SK-N-SH (cell line): ENCODE measurements at regions not wholly inside any gene's neighbourhood (a gene's known extent, or its start where the extent isn't known, plus 50 kb on each side); places are given as distances from the start of the nearest gene placed in this dataset.

Experiments used
- CTCF ChIA-PET: fragments of 300-600, 350-600 bp; formaldehyde crosslinking; extraction: SDS; loops from one replicate; lab custom pipeline; 2021; lab: Yijun Ruan, JAX
- POLR2A ChIA-PET: fragments of 350-600 bp; sonication (Branson Sonifier 250); formaldehyde crosslinking; extraction: SDS; loops from one replicate; lab custom pipeline; 2020; ENCODE audit warnings: antibody characterized with exemption, inconsistent platforms; lab: Yijun Ruan, JAX
- DNase-seq: peaks from one replicate; pipeline ENCODE4 v3.0.0; 2012
- H2AFZ ChIP-seq: fragments of 200-600 bp; sonication (generic); 2 replicates; pipeline ENCODE4 v1.8.1; 2016; ENCODE audit warnings: antibody characterized with exemption, mild to moderate bottlenecking, low read depth
- H3F3A ChIP-seq: fragments of 200-600 bp; sonication (generic); replicated peaks from 2 replicates; pipeline ENCODE3; 2016; ENCODE audit warnings: antibody characterized with exemption, mild to moderate bottlenecking; ENCODE audit not compliant: insufficient read depth
- H3K27ac ChIP-seq, 2 experiments: fragments of 200-500 bp in 1 of 2; fragments of 200-600 bp in 1 of 2; sonication (Bioruptor generic) in 1 of 2; sonication (generic), shearing (Covaris generic) in 1 of 2; 2 replicates each; pipeline versions ENCODE4 v1.5.1 to v1.6.1; 2014 to 2016; ENCODE audit warnings: low read depth in 2 of 2, inconsistent platforms in 1 of 2, low read length in 1 of 2, mild to moderate bottlenecking in 1 of 2, mixed read lengths in 1 of 2
- H3K27me3 ChIP-seq: fragments of 200-600 bp; sonication (generic), shearing (Covaris generic); 2 replicates; pipeline ENCODE4 v1.6.1; 2016; ENCODE audit warnings: mixed run types; ENCODE audit not compliant: insufficient read depth
- H3K36me3 ChIP-seq, 2 experiments: fragments of 200-500 bp in 1 of 2; fragments of 200-600 bp in 1 of 2; sonication (Bioruptor generic) in 1 of 2; sonication (generic) in 1 of 2; replicated peaks in 1 of 2; 2 replicates each; pipeline versions ENCODE3 to v1.5.1; 2014 to 2016; ENCODE audit warnings: low read length in 1 of 2, mild to moderate bottlenecking in 1 of 2; ENCODE audit not compliant: insufficient read depth in 2 of 2, control insufficient read depth in 1 of 2
- H3K4me1 ChIP-seq, 2 experiments: fragments of 200-500 bp in 1 of 2; fragments of 200-600 bp in 1 of 2; sonication (Bioruptor generic) in 1 of 2; sonication (generic), shearing (Covaris generic) in 1 of 2; 2 replicates each; pipeline versions ENCODE4 v1.5.1 to v1.6.1; 2014 to 2016; ENCODE audit warnings: low read depth in 1 of 2, low read length in 1 of 2, mixed run types in 1 of 2; ENCODE audit not compliant: insufficient read depth in 2 of 2, control insufficient read depth in 1 of 2
- H3K4me2 ChIP-seq: fragments of 200-600 bp; sonication (generic), shearing (Covaris generic); 2 replicates; pipeline ENCODE4 v1.6.1; 2017; ENCODE audit warnings: mixed run types
- H3K4me3 ChIP-seq, 2 experiments: fragments of 200-500 bp in 1 of 2; fragments of 200-600 bp in 1 of 2; sonication (Bioruptor generic) in 1 of 2; sonication (generic), shearing (Covaris generic) in 1 of 2; 2 replicates each; pipeline versions ENCODE4 v1.5.1 to v1.8.1; 2014 to 2016; ENCODE audit warnings: low read depth in 2 of 2, inconsistent platforms in 1 of 2, low read length in 1 of 2, mild to moderate bottlenecking in 1 of 2, mixed read lengths in 1 of 2, moderate library complexity in 1 of 2
- H3K79me2 ChIP-seq: fragments of 200-600 bp; sonication (generic); 2 replicates; pipeline ENCODE4 v1.8.1; 2017; ENCODE audit warnings: mild to moderate bottlenecking; ENCODE audit not compliant: insufficient read depth
- H3K9ac ChIP-seq: fragments of 200-600 bp; sonication (generic); 2 replicates; pipeline ENCODE4 v1.6.1; 2017; ENCODE audit warnings: mixed run types
- H3K9me2 ChIP-seq: fragments of 200-600 bp; sonication (generic); 2 replicates; pipeline ENCODE4 v1.6.1; 2017; ENCODE audit warnings: mixed run types
- H3K9me3 ChIP-seq: fragments of 200-600 bp; sonication (generic); 2 replicates; pipeline ENCODE4 v1.6.1; 2017; ENCODE audit warnings: mixed run types, mild to moderate bottlenecking, moderate library complexity
- H4K20me1 ChIP-seq: fragments of 200-600 bp; sonication (generic); 2 replicates; pipeline ENCODE4 v1.6.1; 2017; ENCODE audit warnings: mild to moderate bottlenecking, mixed run types; ENCODE audit not compliant: insufficient read depth
- IRF3 ChIP-seq: fragments of 150-350 bp; IDR thresholded peaks from 2 replicates; pipeline ENCODE4 v1.6.1; 2016; ENCODE audit warnings: mild to moderate bottlenecking, low read depth, low read length
- JUND ChIP-seq: IDR thresholded peaks from 2 replicates; pipeline ENCODE4 v1.4.0; 2012
- MEF2A ChIP-seq: IDR thresholded peaks from 2 replicates; pipeline ENCODE4 v1.4.0; 2012; ENCODE audit warnings: low read depth, borderline replicate concordance
- USF1 ChIP-seq: IDR thresholded peaks from 2 replicates; pipeline ENCODE4 v1.4.0; 2012; ENCODE audit warnings: low read depth, borderline replicate concordance
- YY1 ChIP-seq: IDR thresholded peaks from 2 replicates; pipeline ENCODE4 v1.4.0; 2012; ENCODE audit warnings: low read depth, mild to moderate bottlenecking
- ZBTB33 ChIP-seq: IDR thresholded peaks from 2 replicates; pipeline ENCODE4 v1.4.0; 2012; ENCODE audit warnings: low read depth, borderline replicate concordance
- WGBS: methylation state at CpG from one replicate; pipeline ENCODE4 v1.1.6; 2017; ENCODE audit warnings: low lambda C conversion rate; 5-methylcytosine and 5-hydroxymethylcytosine counted together
- TF ChIP-seq, protein P1 (sequence below): IDR thresholded peaks from 2 replicates; pipeline ENCODE4; 2012

DNA sequence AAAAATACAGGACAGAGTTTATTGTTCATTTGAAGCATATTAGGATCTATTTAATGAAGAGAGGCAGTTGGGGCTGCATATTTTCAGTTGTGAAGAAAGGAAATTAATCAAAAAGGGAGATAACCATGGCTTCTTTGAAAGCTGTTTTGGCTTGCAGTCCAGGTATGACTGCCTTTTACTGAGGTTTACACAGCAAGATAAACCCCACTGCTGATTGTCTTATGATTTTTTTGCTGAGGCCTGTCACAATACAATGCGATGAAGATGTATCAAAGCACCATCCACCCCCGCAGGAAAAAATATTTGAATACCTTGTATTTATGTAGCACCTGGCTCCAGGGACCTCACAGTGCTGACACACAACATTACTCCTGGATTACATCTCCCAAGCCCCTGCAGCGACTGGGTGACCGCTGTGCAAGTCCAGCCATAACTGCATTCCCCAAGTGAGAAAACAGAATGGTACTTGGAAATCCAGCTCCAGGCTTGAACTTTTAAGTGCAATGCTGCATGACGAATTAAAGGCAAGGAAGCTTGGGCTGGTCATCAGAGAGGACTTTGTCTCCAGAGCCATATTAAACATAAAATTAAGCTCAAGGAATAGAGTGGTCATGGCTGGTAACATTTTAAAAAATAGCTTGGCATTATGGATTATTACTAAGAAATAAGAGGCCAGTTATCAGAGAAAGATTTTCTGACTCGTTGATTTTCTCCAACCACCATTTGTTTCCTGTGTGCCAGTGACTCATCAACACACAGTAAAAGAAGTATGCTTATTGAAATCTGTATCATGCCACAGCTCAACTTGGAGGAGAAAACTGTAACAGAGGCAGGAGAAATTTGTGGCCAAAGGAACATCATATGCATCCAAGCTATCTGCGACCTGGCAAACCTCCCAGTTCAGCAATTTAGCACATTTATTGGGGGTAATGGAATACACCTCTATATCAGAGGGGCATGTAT, 374.2 kb downstream of the MAN2A1 start (continued):
- TF ChIP-seq YY1 = 0 out of 2 replicates have a peak, but pooled peaks have one; percentile 20
- peak; percentile 60; the same call in 1 of the 2 replicates for TF ChIP-seq JUND
- TF ChIP-seq, protein P1, sequence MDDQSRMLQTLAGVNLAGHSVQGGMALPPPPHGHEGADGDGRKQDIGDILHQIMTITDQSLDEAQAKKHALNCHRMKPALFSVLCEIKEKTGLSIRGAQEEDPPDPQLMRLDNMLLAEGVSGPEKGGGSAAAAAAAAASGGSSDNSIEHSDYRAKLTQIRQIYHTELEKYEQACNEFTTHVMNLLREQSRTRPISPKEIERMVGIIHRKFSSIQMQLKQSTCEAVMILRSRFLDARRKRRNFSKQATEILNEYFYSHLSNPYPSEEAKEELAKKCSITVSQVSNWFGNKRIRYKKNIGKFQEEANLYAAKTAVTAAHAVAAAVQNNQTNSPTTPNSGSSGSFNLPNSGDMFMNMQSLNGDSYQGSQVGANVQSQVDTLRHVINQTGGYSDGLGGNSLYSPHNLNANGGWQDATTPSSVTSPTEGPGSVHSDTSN = peak; percentile 26; the same call in 1 of the 2 replicates

DNA sequence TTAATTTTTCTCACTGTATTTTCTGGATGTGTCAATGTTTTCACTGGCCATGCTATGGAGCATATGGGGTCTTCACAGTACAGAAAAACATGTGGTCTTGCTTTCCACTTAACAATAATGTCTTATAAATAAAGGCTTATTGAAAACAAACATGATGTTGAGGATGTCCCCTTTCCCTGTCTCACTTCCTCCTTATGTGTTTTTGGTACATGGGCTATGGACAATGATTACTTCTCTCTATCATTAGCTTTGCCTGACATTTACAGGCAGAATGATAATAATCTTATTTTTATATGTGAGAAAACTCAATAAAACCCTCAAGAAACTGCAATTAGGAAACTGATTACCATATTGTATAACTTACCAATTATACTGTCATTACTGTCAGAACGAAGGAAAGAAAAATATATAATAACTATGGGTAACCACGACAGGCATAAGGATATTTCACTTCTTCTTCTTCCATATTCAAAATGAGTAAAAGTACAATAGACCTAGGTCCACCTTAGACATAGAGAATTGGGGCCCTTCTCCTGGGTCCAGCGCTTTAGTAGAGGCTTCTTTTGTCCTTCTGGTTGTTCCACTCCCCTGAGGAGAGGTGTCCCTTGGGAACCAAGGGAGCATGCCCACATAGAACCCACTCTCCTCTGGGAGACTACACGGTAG, 375.0 kb downstream of the MAN2A1 start:
- H3F3A ChIP-seq = no peaks in the 10 kb centered on the region
- TF ChIP-seq MEF2A (no peak), IRF3 (no peak), USF1 (no peak), ZBTB33 (no peak)
- DNase-seq = no peak
- CTCF ChIA-PET = no interaction called here
- H3K4me3 ChIP-seq = no peak overlapping the region
- no peak overlapping the region for H3K27ac ChIP-seq
- no peaks in the 10 kb centered on the region for H4K20me1 ChIP-seq
- H3K79me2 ChIP-seq = no peaks in the 10 kb centered on the region
- 73% methylated on average over 3 of the region's 4 CpGs for WGBS
- POLR2A ChIA-PET = no interaction called here
- H3K9me3 ChIP-seq = no peaks in the 10 kb centered on the region
- H2AFZ ChIP-seq = no peak overlapping the region
- no peaks in the 10 kb centered on the region for H3K27me3 ChIP-seq
- no peaks in the 10 kb centered on the region for H3K36me3 ChIP-seq
- no peak overlapping the region for H3K9ac ChIP-seq
- no peaks in the 10 kb centered on the region for H3K9me2 ChIP-seq
- no peak overlapping the region for H3K4me2 ChIP-seq
- peaks cover 0 to 2% of the 10 kb centered on the region in 2 experiments; a peak in 2 of 4 replicates for H3K4me1 ChIP-seq
